IPS-18a (cell line): ENCODE measurements at regions not wholly inside any gene's neighbourhood (a gene's known extent, or its start where the extent isn't known, plus 50 kb on each side); places are given as distances from the start of the nearest gene placed in this dataset.
"Not testable (repeated sequence)": the region's sequence is repeated elsewhere in the genome, so short reads cannot be mapped to it uniquely, and the experiment has no call there.

Source experiments
- H3K27ac ChIP-seq: one replicate; pipeline ENCODE4 v1.5.1; 2013; ENCODE audit warnings: low read length
- H3K27me3 ChIP-seq: one replicate; pipeline ENCODE4 v1.6.1; 2013; ENCODE audit warnings: mild to moderate bottlenecking, low read length; ENCODE audit not compliant: control insufficient read depth, insufficient read depth
- H3K36me3 ChIP-seq: one replicate; pipeline ENCODE4 v1.6.1; 2013; ENCODE audit warnings: low read depth, low read length; ENCODE audit not compliant: control insufficient read depth
- H3K4me1 ChIP-seq: one replicate; pipeline ENCODE4 v1.6.1; 2013; ENCODE audit warnings: low read depth, low read length; ENCODE audit not compliant: control insufficient read depth
- H3K4me3 ChIP-seq: one replicate; pipeline ENCODE4 v1.5.1; 2013; ENCODE audit warnings: low read length
- H3K9ac ChIP-seq: one replicate; pipeline ENCODE4 v1.6.1; 2013; ENCODE audit warnings: mild to moderate bottlenecking, low read length, moderate library complexity
- H3K9me3 ChIP-seq: one replicate; pipeline ENCODE4 v1.6.1; 2013; ENCODE audit warnings: low read depth, low read length; ENCODE audit not compliant: control insufficient read depth

- H3K9me3 ChIP-seq = peaks cover 23% of the 10 kb centered on the region
- H3K4me1 ChIP-seq = no peaks in the 10 kb centered on the region
- no peaks in the 10 kb centered on the region for H3K36me3 ChIP-seq
- no peak overlapping the region for H3K27ac ChIP-seq
- H3K27me3 ChIP-seq = no peaks in the 10 kb centered on the region
- no peak overlapping the region for H3K9ac ChIP-seq
- no peak overlapping the region for H3K4me3 ChIP-seq
These were observed 636.6 kb upstream of the NR2F2 start for GRCh38 chr15:95693917-95694316.

- Histone ChIP-seq H3K36me3 (no peaks in the 10 kb centered on the region), H3K27me3 (no peaks in the 10 kb centered on the region), H3K9ac (no peak overlapping the region), H3K9me3 (peaks cover 41% of the 10 kb centered on the region), H3K27ac (no peak overlapping the region), H3K4me3 (no peak overlapping the region), H3K4me1 (no peaks in the 10 kb centered on the region)
These were observed 632.3 kb upstream of the NR2F2 start for GRCh38 chr15:95698230-95698629.

- H3K9me3 ChIP-seq = peaks cover 39% of the 10 kb centered on the region
These were observed 631.5 kb upstream of the NR2F2 start for GRCh38 chr15:95698951-95699350.

GRCh38 chr15:95699578-95699977 lies 630.9 kb upstream of the NR2F2 start:
- no peak overlapping the region for H3K9ac ChIP-seq
- no peaks in the 10 kb centered on the region for H3K36me3 ChIP-seq
- H3K9me3 ChIP-seq = peaks cover 35% of the 10 kb centered on the region
- no peaks in the 10 kb centered on the region for H3K4me1 ChIP-seq
- H3K4me3 ChIP-seq = no peak overlapping the region
- no peak overlapping the region for H3K27ac ChIP-seq
- no peaks in the 10 kb centered on the region for H3K27me3 ChIP-seq

More at GRCh38 chr15:95698951-95699350, 631.5 kb upstream of the NR2F2 start:
- Histone ChIP-seq H3K9ac (no peak overlapping the region), H3K36me3 (no peaks in the 10 kb centered on the region), H3K27ac (no peak overlapping the region), H3K4me1 (no peaks in the 10 kb centered on the region), H3K27me3 (no peaks in the 10 kb centered on the region), H3K4me3 (no peak overlapping the region)

GRCh38 chr15:95700692-95701091 lies 629.8 kb upstream of the NR2F2 start:
- not testable (repeated sequence) for H3K27ac ChIP-seq, H3K27me3 ChIP-seq, H3K9ac ChIP-seq, H3K4me1 ChIP-seq, H3K36me3 ChIP-seq, H3K4me3 ChIP-seq
- peaks cover 29% of the 10 kb centered on the region for H3K9me3 ChIP-seq

- no peak overlapping the region for H3K4me3 ChIP-seq
- H3K27me3 ChIP-seq = no peaks in the 10 kb centered on the region
- no peak overlapping the region for H3K27ac ChIP-seq
- H3K4me1 ChIP-seq = no peaks in the 10 kb centered on the region
- H3K36me3 ChIP-seq = no peaks in the 10 kb centered on the region
- peaks cover 24% of the 10 kb centered on the region for H3K9me3 ChIP-seq
- no peak overlapping the region for H3K9ac ChIP-seq
These were observed 629.1 kb upstream of the NR2F2 start for GRCh38 chr15:95701410-95701809.

GRCh38 chr15:95709959-95710695 lies 620.4 kb upstream of the NR2F2 start:
- Histone ChIP-seq H3K4me1 (no peaks in the 10 kb centered on the region), H3K27me3 (no peaks in the 10 kb centered on the region), H3K9me3 (no peaks in the 10 kb centered on the region), H3K36me3 (no peaks in the 10 kb centered on the region), H3K9ac (no peak overlapping the region), H3K4me3 (no peak overlapping the region), H3K27ac (no peak overlapping the region)

- H3K9me3 ChIP-seq = no peaks in the 10 kb centered on the region
- H3K27ac ChIP-seq = no peak overlapping the region
- H3K4me3 ChIP-seq = no peak overlapping the region
These were observed 617.7 kb upstream of the NR2F2 start for GRCh38 chr15:95712785-95713184.

GRCh38 chr15:95713324-95713723 lies 617.2 kb upstream of the NR2F2 start:
- H3K4me3 ChIP-seq = no peak overlapping the region
- no peaks in the 10 kb centered on the region for H3K36me3 ChIP-seq
- H3K9ac ChIP-seq = no peak overlapping the region
- no peaks in the 10 kb centered on the region for H3K9me3 ChIP-seq
- no peaks in the 10 kb centered on the region for H3K27me3 ChIP-seq
- H3K27ac ChIP-seq = no peak overlapping the region
- peaks cover 11% of the 10 kb centered on the region for H3K4me1 ChIP-seq

More at GRCh38 chr15:95712785-95713184, 617.7 kb upstream of the NR2F2 start:
- Histone ChIP-seq H3K36me3 (no peaks in the 10 kb centered on the region), H3K9ac (no peak overlapping the region), H3K4me1 (peaks cover 11% of the 10 kb centered on the region), H3K27me3 (no peaks in the 10 kb centered on the region)

GRCh38 chr15:95715116-95715903 lies 615.2 kb upstream of the NR2F2 start:
- H3K27ac ChIP-seq = no peak overlapping the region
- no peak overlapping the region for H3K9ac ChIP-seq
- no peaks in the 10 kb centered on the region for H3K36me3 ChIP-seq
- no peaks in the 10 kb centered on the region for H3K9me3 ChIP-seq
- no peaks in the 10 kb centered on the region for H3K27me3 ChIP-seq
- peaks cover 11% of the 10 kb centered on the region for H3K4me1 ChIP-seq
- H3K4me3 ChIP-seq = no peak overlapping the region

- H3K4me1 ChIP-seq = peaks cover 11% of the 10 kb centered on the region
- no peak overlapping the region for H3K9ac ChIP-seq
- H3K9me3 ChIP-seq = no peaks in the 10 kb centered on the region
- no peaks in the 10 kb centered on the region for H3K27me3 ChIP-seq
- H3K27ac ChIP-seq = no peak overlapping the region
- no peaks in the 10 kb centered on the region for H3K36me3 ChIP-seq
- H3K4me3 ChIP-seq = no peak overlapping the region
These were observed 614.4 kb upstream of the NR2F2 start for GRCh38 chr15:95715906-95716656.
